ENCODE measurements at regions not wholly inside any gene's neighbourhood (a gene's known extent, or its start where the extent isn't known, plus 50 kb on each side); places are given as distances from the start of the nearest gene placed in this dataset.

DNA sequence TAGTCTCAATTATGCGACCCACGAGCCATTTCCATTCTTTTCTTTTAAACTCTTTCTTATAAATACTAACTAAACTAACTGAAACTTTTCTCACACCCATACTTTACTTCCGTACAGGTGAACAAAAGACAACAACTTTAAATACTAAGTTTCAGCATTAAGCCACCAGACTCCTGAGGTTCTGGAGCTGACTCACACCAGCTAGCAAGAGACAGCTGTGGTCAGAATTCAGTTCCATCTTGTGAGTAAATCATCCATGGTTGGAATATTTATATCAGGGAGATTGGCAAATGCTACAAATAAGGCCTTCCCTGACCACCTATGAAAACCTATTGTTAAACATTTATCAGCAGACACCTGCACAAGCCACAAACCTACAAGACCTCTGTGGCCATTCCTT lies 897.0 kb downstream of the EFNB2 start:
- no peaks in the 10 kb centered on the region for H3K4me1 ChIP-seq
- TF ChIP-seq, protein P1, sequence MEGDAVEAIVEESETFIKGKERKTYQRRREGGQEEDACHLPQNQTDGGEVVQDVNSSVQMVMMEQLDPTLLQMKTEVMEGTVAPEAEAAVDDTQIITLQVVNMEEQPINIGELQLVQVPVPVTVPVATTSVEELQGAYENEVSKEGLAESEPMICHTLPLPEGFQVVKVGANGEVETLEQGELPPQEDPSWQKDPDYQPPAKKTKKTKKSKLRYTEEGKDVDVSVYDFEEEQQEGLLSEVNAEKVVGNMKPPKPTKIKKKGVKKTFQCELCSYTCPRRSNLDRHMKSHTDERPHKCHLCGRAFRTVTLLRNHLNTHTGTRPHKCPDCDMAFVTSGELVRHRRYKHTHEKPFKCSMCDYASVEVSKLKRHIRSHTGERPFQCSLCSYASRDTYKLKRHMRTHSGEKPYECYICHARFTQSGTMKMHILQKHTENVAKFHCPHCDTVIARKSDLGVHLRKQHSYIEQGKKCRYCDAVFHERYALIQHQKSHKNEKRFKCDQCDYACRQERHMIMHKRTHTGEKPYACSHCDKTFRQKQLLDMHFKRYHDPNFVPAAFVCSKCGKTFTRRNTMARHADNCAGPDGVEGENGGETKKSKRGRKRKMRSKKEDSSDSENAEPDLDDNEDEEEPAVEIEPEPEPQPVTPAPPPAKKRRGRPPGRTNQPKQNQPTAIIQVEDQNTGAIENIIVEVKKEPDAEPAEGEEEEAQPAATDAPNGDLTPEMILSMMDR (IDR thresholded peaks at IDR 0.05; ENCODE audit: borderline replicate concordance) = no peak
- no peak overlapping the region for H3K4me3 ChIP-seq
- H3K36me3 ChIP-seq = no peaks in the 10 kb centered on the region
- H3K9me3 ChIP-seq (replicated peaks) = no peaks in the 10 kb centered on the region
- no peaks in the 10 kb centered on the region for H3K27me3 ChIP-seq (ENCODE audit: low read depth)
- intact Hi-C loops (cut with micrococcal nuclease) = no loop called here
- no peak overlapping the region for H3K27ac ChIP-seq (replicated peaks)
- DNase-seq = no peak

DNA sequence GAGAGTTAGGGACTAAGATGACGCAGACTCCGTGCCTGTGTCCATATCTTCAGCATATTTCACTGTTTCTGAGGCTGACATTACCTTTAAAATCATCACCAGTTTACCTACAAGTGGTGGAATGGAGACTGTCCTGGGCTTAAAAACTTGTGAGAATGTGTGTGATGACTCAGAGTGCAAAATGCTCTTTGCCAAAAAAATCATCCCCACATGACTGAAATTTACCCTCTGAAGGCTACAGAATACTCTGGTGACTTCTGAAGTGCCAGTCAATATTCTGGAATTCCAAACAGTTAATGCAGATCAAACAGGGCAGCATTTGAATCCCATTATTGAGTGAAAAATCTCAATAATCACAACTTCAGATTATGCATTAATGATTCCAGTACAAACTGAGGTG lies 901.4 kb downstream of the EFNB2 start:
- Histone ChIP-seq H3K4me1 (no peaks in the 10 kb centered on the region), H3K36me3 (no peaks in the 10 kb centered on the region), H3K27ac (replicated peaks) (no peak overlapping the region), H3K9me3 (replicated peaks) (no peaks in the 10 kb centered on the region), H3K4me3 (no peak overlapping the region), H3K27me3 (ENCODE audit: low read depth) (peaks cover 18% of the 10 kb centered on the region)
- intact Hi-C loops (cut with micrococcal nuclease) = no loop called here
- TF ChIP-seq, protein P1 (IDR thresholded peaks at IDR 0.05; ENCODE audit: borderline replicate concordance) = no peak
- no peak for DNase-seq

DNA sequence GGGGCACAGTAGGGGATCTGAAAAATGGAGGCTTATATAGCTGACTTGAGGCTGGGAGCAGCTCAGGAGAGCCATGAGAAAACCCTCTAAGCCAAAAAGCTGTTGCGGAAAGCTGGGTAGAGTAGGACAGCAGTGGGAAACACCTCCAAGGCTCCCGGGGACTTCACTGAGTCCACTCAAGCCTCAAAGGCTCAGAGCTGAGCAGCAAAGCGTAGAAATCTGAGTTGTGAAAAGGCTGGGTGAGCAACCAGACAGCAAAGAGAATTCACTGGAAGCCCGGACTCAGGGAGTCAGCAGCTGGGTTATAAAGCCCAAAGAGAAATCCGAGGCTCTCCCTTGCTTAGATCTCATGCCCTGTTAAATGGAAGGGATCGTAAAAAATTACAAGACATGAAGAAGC lies 905.0 kb downstream of the EFNB2 start:
- no peak for DNase-seq
- H3K27me3 ChIP-seq (ENCODE audit: low read depth) = peaks cover 21% of the 10 kb centered on the region
- H3K4me3 ChIP-seq = no peak overlapping the region
- H3K27ac ChIP-seq (replicated peaks) = no peak overlapping the region
- H3K36me3 ChIP-seq = no peaks in the 10 kb centered on the region
- TF ChIP-seq, protein P1 (IDR thresholded peaks at IDR 0.05; ENCODE audit: borderline replicate concordance) = no peak
- intact Hi-C loops (cut with micrococcal nuclease) = no loop called here
- H3K4me1 ChIP-seq = no peaks in the 10 kb centered on the region
- no peaks in the 10 kb centered on the region for H3K9me3 ChIP-seq (replicated peaks)

DNA sequence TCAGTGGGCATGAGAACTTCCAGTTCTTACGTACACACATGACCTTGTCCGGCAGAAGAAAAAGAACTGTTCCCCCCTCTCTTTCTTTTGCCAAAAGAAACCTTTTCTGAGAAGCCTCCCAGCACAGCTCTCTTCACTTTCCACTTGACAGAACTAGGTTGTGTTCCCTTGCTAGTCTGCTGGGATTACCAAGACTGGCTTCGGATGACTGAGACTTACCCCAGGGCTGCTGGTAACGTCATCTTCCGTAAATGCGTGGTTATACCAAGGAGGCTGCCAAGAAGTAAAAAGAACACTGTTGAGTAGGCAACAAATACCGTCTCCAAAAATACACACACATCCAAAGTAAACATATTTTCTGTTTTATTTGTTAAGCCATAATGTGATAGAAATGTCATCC lies 908.2 kb downstream of the EFNB2 start:
- Histone ChIP-seq H3K9me3 (replicated peaks) (no peaks in the 10 kb centered on the region), H3K4me3 (no peak overlapping the region), H3K27me3 (ENCODE audit: low read depth) (peaks cover 21% of the 10 kb centered on the region), H3K36me3 (no peaks in the 10 kb centered on the region), H3K4me1 (no peaks in the 10 kb centered on the region), H3K27ac (replicated peaks) (no peak overlapping the region)
- TF ChIP-seq, protein P1 (IDR thresholded peaks at IDR 0.05; ENCODE audit: borderline replicate concordance) = no peak
- no peak for DNase-seq
- intact Hi-C loops (cut with micrococcal nuclease) = no loop called here

DNA sequence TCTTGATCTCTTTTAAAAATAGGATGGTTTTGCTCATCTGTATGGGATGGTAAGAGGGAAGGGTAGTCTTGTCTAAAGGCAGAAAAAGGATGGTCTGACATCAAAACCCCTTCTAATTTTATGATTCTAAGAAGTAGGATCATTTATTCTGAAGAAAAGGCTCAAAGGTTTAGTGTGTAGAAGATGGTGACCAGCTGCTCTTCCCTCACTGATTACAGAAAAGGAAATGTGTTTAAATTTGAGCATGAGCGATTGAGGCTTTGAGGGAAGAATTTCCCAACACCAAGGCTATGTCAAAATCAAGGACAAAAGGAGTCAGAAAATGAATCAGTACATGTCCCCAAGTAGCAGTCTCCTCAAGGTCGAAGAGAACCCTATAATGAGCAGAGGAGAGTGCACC lies 909.8 kb downstream of the EFNB2 start:
- Histone ChIP-seq H3K4me3 (no peak overlapping the region), H3K9me3 (replicated peaks) (no peaks in the 10 kb centered on the region), H3K27me3 (ENCODE audit: low read depth) (peaks cover 16% of the 10 kb centered on the region), H3K27ac (replicated peaks) (no peak overlapping the region), H3K36me3 (no peaks in the 10 kb centered on the region), H3K4me1 (no peaks in the 10 kb centered on the region)
- no peak for DNase-seq
- intact Hi-C loops (cut with micrococcal nuclease) = no loop called here
- TF ChIP-seq, protein P1 (IDR thresholded peaks at IDR 0.05; ENCODE audit: borderline replicate concordance) = no peak
